ENCODE measurements at regions not wholly inside any gene's neighbourhood (a gene's known extent, or its start where the extent isn't known, plus 50 kb on each side); places are given as distances from the start of the nearest gene placed in this dataset.

GRCh38 chr10:129126982-129127381 lies 340.1 kb upstream of the MGMT start:
- CTCF ChIA-PET, result no interaction called here
- no peak for ATAC-seq

DNA sequence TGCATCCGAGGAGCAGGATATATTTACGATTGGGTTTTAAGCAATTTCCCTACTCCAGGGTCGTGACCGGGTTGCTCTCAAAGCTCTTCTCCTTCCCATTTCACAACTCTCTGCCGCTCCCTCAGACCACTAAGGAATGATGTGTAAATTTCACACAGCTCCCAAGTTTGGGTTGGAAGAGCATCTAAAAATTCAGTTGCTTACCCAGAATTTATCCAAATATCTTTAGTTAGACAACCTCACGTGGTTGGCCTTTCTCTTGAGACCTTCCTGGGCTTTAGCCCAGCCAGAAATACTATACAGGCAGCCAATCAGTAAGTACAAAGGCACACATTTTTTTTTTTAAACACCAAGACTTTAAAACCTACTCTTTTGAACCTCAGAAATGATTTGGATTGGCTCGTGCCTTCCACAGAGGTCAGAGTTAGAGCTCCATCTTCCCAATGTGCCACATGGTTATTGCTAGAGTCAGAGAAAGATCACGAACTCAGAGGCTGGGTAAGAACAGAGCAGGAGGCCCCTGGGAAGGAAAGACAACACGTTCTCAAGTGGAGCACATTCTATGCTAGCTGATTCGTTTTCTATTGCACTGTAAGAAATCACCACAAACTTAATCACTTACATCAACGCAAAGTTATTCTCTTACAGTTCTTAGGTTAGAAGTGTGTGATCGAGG lies 335.4 kb upstream of the MGMT start:
- DNase-seq, result peak; percentile 15
- Mint-ChIP-seq H3K36me3 (no peaks in the 10 kb centered on the region), H3K4me3 (no peak overlapping the region), H3K4me1 (no peaks in the 10 kb centered on the region), H3K27me3 (peaks cover 9% of the 10 kb centered on the region), H3K27ac (no peak overlapping the region), H3K9me3 (ENCODE audit: low read depth) (no peaks in the 10 kb centered on the region)
- ATAC-seq, result no peak
- CTCF ChIA-PET, result no interaction called here

More at GRCh38 chr10:129126982-129127381, 340.1 kb upstream of the MGMT start:
- H3K4me1 Mint-ChIP-seq, result no peaks in the 10 kb centered on the region
- H3K4me3 Mint-ChIP-seq, result no peak overlapping the region
- H3K36me3 Mint-ChIP-seq, result no peaks in the 10 kb centered on the region
- H3K27me3 Mint-ChIP-seq, result peaks cover 6% of the 10 kb centered on the region
- no peak overlapping the region for H3K27ac Mint-ChIP-seq
- H3K9me3 Mint-ChIP-seq (ENCODE audit: low read depth), result peaks cover 3% of the 10 kb centered on the region
- peak; percentile 11 for DNase-seq

- H3K4me1 Mint-ChIP-seq, result no peaks in the 10 kb centered on the region
- H3K36me3 Mint-ChIP-seq, result no peaks in the 10 kb centered on the region
- no peak overlapping the region for H3K27ac Mint-ChIP-seq
- peaks cover 11% of the 10 kb centered on the region for H3K27me3 Mint-ChIP-seq
- no peak overlapping the region for H3K4me3 Mint-ChIP-seq
- CTCF ChIA-PET, result no interaction called here
- DNase-seq, result no peak
- no peak for ATAC-seq
- no peaks in the 10 kb centered on the region for H3K9me3 Mint-ChIP-seq (ENCODE audit: low read depth)
Measured at GRCh38 chr10:129133856-129134255, 333.2 kb upstream of the MGMT start.

DNA sequence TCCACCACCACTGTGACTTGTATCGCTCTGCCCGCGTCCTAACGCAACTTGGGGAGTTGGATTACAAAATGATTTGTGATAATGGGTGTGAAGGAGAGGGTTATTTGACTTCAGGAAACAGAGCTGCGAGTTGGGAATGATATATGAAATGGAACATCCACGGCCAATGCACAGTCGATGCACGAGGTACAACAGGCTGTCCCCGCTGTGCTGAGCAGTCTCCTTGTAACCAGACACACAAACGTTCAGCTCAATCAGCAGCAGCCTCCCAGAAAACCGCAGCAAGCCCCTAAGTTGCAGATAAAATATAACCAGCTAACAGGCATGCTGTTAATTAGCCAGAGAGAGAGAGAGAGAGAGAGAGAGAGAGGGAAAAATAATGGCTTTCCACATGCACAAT lies 332.7 kb upstream of the MGMT start:
- ATAC-seq (no peak), DNase-seq (no peak)
- Mint-ChIP-seq H3K4me1 (no peaks in the 10 kb centered on the region), H3K27me3 (peaks cover 11% of the 10 kb centered on the region), H3K27ac (no peak overlapping the region), H3K36me3 (no peaks in the 10 kb centered on the region), H3K9me3 (ENCODE audit: low read depth) (no peaks in the 10 kb centered on the region), H3K4me3 (no peak overlapping the region)
- CTCF ChIA-PET, result no interaction called here

DNA sequence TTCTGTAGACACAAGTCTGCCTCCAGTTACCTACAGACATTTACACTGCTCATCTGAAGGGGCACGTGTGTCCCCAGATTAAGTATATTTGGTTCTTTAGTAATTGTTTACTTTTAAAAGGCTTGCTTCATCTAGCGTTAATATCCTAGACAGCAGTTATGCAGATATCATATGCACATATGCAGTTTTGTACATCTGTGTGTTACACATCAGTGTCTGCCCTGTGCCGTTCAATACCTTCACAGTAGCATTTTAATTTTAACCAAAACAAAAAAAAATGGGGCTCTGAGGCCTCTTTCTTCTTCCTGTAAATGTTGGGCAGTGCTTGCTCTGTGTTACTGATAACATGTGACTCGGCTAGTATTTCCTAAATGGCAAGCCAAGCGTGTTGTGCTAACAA lies 331.4 kb upstream of the MGMT start:
- no peak for DNase-seq
- no peaks in the 10 kb centered on the region for H3K4me1 Mint-ChIP-seq
- ATAC-seq, result no peak
- CTCF ChIA-PET, result no interaction called here
- no peak overlapping the region for H3K4me3 Mint-ChIP-seq
- no peaks in the 10 kb centered on the region for H3K36me3 Mint-ChIP-seq
- H3K27ac Mint-ChIP-seq, result no peak overlapping the region
- H3K27me3 Mint-ChIP-seq, result peaks cover 15% of the 10 kb centered on the region
- no peaks in the 10 kb centered on the region for H3K9me3 Mint-ChIP-seq (ENCODE audit: low read depth)

GRCh38 chr10:129136074-129136473 lies 331.0 kb upstream of the MGMT start:
- Mint-ChIP-seq H3K9me3 (ENCODE audit: low read depth) (no peaks in the 10 kb centered on the region), H3K36me3 (no peaks in the 10 kb centered on the region), H3K27me3 (peaks cover 16% of the 10 kb centered on the region), H3K4me1 (no peaks in the 10 kb centered on the region), H3K4me3 (no peak overlapping the region), H3K27ac (no peak overlapping the region)
- CTCF ChIA-PET, result no interaction called here
- DNase-seq (no peak), ATAC-seq (no peak)

DNA sequence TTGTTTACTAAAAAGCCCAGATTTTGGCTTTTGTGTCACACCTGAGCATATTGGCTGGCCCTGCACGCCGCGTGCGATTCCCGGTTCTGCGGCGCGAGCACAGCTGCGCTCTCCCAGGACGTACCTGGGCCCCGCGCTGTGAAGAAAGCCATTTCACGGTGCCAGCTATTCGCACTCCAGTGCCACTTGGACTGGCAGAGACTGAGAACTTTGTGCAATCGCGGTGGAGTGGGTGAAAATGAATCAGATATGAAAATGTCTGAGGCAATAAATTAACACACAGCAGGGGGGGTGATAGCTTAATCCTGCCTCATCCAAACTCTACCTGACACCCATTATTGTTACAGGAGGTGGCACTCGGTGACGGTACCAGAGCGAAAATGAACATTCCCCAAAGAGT lies 330.1 kb upstream of the MGMT start:
- no peaks in the 10 kb centered on the region for H3K4me1 Mint-ChIP-seq
- no peaks in the 10 kb centered on the region for H3K9me3 Mint-ChIP-seq (ENCODE audit: low read depth)
- ATAC-seq (no peak), DNase-seq (no peak)
- H3K36me3 Mint-ChIP-seq, result no peaks in the 10 kb centered on the region
- H3K27ac Mint-ChIP-seq, result no peak overlapping the region
- H3K27me3 Mint-ChIP-seq, result peaks cover 18% of the 10 kb centered on the region
- H3K4me3 Mint-ChIP-seq, result no peak overlapping the region
- CTCF ChIA-PET, result no interaction called here

DNA sequence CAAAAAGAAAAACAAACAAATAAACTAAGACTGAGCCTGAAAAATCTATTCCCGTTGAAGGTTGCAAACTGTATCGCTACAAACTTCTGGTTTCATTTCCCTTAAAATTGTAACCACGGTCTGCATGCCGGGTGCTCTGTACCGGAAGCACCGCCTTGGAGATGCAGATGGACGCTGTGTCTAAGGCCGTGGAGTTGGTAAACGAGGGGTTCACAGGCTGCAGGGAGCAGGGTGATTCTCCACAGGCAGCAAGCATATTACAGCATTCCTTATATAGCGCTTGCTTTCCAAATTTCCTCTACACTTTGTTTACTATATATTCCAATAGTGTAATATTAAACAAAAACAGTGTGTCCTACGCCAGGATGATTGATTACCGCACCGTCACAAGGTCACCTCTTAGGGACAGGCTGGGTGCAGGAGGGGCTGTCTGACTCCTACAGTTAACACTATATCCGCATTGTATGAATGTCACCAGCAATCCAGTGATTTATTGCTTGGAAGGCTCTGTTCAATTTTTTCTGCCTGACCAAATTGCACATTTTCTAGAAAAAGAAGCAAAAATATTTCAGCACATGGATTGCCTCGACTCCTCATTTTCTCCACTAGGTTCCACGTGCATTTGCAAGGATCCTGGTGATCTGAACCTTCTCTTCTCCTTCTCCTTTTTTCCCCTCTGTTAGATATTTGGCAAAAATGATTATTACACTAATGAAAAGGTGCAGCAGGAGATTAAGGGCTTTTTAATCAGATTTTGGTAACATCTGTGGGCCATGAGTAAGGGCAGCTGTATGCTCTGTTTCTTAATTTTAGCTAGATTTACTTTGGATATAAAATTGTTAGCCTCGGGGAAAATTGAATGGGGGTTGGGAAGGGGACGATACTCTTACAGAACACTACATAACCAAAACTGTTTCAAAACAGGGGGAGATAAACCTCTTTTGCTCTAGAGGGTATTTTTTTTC lies 325.8 kb upstream of the MGMT start:
- no peaks in the 10 kb centered on the region for H3K9me3 Mint-ChIP-seq (ENCODE audit: low read depth)
- no peak overlapping the region for H3K27ac Mint-ChIP-seq
- no peaks in the 10 kb centered on the region for H3K36me3 Mint-ChIP-seq
- no peaks in the 10 kb centered on the region for H3K4me1 Mint-ChIP-seq
- no peak for ATAC-seq
- H3K27me3 Mint-ChIP-seq, result peaks cover 24% of the 10 kb centered on the region
- CTCF ChIA-PET, result no interaction called here
- H3K4me3 Mint-ChIP-seq, result no peak overlapping the region
- DNase-seq, result no peak

GRCh38 chr10:129151281-129151680 lies 315.8 kb upstream of the MGMT start:
- DNase-seq (no peak), ATAC-seq (no peak)
- H3K36me3 Mint-ChIP-seq, result no peaks in the 10 kb centered on the region
- H3K9me3 Mint-ChIP-seq (ENCODE audit: low read depth), result peaks cover 2% of the 10 kb centered on the region
- no peaks in the 10 kb centered on the region for H3K27me3 Mint-ChIP-seq
- CTCF ChIA-PET, result no interaction called here
- no peak overlapping the region for H3K27ac Mint-ChIP-seq
- no peak overlapping the region for H3K4me3 Mint-ChIP-seq
- H3K4me1 Mint-ChIP-seq, result no peaks in the 10 kb centered on the region

DNA sequence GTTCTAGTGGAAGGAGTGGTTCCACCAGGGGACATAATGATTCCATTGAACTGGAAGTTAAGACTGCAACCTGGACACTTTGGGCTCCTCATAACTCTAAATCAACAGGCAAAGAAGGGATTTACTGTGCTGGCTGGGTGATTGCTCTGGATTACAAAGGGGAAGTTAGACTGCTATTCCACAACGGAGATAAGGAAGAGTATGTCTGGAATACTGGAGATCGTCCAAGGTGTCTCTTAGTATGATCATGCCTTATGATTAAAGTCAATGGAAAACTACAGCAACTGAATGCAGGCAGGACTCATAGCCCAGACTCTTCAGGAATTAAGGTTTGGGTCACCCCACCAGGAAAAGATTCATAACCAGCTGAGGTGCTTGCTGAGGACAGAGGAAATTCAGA lies 310.6 kb upstream of the MGMT start:
- ATAC-seq (no peak), DNase-seq (no peak)
- peaks cover 3% of the 10 kb centered on the region for H3K4me1 Mint-ChIP-seq
- H3K27me3 Mint-ChIP-seq, result peaks cover 5% of the 10 kb centered on the region
- peaks cover 4% of the 10 kb centered on the region for H3K9me3 Mint-ChIP-seq (ENCODE audit: low read depth)
- H3K27ac Mint-ChIP-seq, result no peak overlapping the region
- H3K36me3 Mint-ChIP-seq, result no peaks in the 10 kb centered on the region
- no peak overlapping the region for H3K4me3 Mint-ChIP-seq
- CTCF ChIA-PET, result no interaction called here

DNA sequence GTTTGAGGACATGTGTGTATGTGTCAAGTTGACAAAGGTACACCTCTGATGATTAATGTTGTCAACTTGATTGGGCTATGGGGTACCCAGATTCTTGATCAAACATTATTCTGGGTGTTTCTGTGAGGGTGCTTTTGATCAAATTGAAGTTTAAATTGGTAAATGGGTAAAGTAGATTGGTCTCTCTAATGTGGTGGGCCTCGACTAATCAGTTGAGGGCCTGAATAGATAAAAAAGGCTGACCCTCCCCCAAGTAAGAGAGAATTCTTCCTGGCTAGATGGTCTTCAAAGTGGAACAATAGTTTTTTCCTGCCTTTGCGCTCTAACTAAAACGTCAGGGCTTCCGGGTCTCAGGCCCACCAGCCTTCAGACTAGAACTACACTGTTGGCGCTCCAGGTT lies 309.9 kb upstream of the MGMT start:
- ATAC-seq, result no peak
- CTCF ChIA-PET, result no interaction called here
- Mint-ChIP-seq H3K36me3 (no peaks in the 10 kb centered on the region), H3K4me1 (peaks cover 4% of the 10 kb centered on the region), H3K4me3 (no peak overlapping the region), H3K27me3 (peaks cover 5% of the 10 kb centered on the region), H3K9me3 (ENCODE audit: low read depth) (peaks cover 4% of the 10 kb centered on the region), H3K27ac (no peak overlapping the region)
- no peak for DNase-seq

DNA sequence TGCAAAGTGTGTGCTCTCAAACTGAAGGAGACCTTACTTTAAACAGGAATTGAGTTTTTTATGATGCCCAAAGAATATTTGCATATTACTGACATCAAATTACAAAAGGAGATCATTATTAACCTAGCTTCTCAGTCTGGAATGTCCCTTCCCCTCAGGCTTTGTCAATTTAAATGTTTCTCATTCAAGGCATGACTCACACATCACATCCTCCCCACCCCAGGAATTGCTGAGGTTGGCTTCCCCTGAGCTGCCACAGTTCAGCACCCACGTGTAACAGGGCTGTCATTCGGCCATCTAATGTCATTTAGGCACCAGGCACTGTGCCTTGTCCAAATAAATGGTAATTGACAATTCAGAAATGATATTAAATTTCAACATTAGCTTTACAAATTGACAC lies 305.9 kb upstream of the MGMT start:
- H3K4me1 Mint-ChIP-seq, result peaks cover 4% of the 10 kb centered on the region
- no peak overlapping the region for H3K4me3 Mint-ChIP-seq
- H3K27ac Mint-ChIP-seq, result no peak overlapping the region
- CTCF ChIA-PET, result no interaction called here
- DNase-seq (no peak), ATAC-seq (no peak)
- H3K36me3 Mint-ChIP-seq, result no peaks in the 10 kb centered on the region
- peaks cover 2% of the 10 kb centered on the region for H3K9me3 Mint-ChIP-seq (ENCODE audit: low read depth)
- H3K27me3 Mint-ChIP-seq, result peaks cover 5% of the 10 kb centered on the region

DNA sequence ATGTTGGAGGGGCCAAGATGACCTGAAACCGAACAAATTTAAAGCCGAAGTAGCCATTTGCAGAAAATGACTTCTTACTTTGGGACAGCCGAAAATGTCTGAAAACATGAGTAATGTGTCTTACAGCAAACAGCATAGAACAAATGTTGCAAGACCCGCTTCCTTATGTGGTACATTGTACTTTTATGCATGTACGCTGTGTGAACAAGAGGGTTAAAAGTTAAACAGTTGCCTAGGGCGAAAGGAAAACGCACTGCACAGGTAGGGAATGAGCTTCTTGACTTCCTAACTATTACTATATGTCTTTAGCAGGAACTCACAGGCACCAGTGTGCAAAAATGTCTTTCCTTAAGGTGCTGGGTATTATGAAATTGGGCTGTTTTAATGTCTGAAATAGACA lies 303.5 kb upstream of the MGMT start:
- Mint-ChIP-seq H3K27me3 (peaks cover 3% of the 10 kb centered on the region), H3K4me3 (no peak overlapping the region), H3K27ac (no peak overlapping the region), H3K4me1 (peaks cover 4% of the 10 kb centered on the region), H3K36me3 (no peaks in the 10 kb centered on the region), H3K9me3 (ENCODE audit: low read depth) (no peaks in the 10 kb centered on the region)
- CTCF ChIA-PET, result no interaction called here
- ATAC-seq, result no peak
- no peak for DNase-seq

GRCh38 chr10:129165076-129165720 lies 301.8 kb upstream of the MGMT start:
- H3K4me1 Mint-ChIP-seq, result peaks cover 4% of the 10 kb centered on the region
- H3K27ac Mint-ChIP-seq, result no peak overlapping the region
- H3K36me3 Mint-ChIP-seq, result no peaks in the 10 kb centered on the region
- ATAC-seq, result no peak
- H3K9me3 Mint-ChIP-seq (ENCODE audit: low read depth), result no peaks in the 10 kb centered on the region
- CTCF ChIA-PET, result no interaction called here
- no peak for DNase-seq
- no peak overlapping the region for H3K4me3 Mint-ChIP-seq
- H3K27me3 Mint-ChIP-seq, result peaks cover 2% of the 10 kb centered on the region
